Stimulated activated CD4-positive, alpha-beta T cell treated with anti-CD3 and anti-CD28 coated beads, Interleukin-2, amount 100 ng/mL, for 48 hours (primary cell): ENCODE measurements at regions not wholly inside any gene's neighbourhood (a gene's known extent, or its start where the extent isn't known, plus 50 kb on each side); places are given as distances from the start of the nearest gene placed in this dataset.
"Not testable (repeated sequence)": the region's sequence is repeated elsewhere in the genome, so short reads cannot be mapped to it uniquely, and the experiment has no call there.

Source experiments
- DNase-seq, 2 donors: peaks; one replicate each; pipeline ENCODE4 v3.0.0-alpha.2; 2020

DNA sequence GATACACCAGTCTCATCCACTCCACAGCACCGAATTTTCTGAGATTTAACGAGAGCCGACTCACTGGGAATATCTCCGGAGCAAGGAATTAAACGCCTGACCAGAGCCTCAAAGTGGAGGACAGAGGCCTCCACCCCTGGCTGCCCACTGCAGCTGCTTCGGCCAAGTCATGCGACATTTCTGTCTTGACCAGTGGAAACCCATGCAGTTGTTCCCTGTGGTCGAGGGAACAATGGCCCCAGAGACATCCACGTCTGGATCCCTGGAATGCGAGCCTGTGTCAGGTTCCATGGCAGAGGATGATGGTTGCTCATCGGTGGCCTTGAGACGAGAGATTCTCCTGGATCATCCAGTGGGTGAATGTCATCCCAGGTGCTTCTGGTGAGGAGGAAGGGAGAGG is 65.7 kb upstream of the INSIG1 start:
- DNase-seq, result no peak

DNA sequence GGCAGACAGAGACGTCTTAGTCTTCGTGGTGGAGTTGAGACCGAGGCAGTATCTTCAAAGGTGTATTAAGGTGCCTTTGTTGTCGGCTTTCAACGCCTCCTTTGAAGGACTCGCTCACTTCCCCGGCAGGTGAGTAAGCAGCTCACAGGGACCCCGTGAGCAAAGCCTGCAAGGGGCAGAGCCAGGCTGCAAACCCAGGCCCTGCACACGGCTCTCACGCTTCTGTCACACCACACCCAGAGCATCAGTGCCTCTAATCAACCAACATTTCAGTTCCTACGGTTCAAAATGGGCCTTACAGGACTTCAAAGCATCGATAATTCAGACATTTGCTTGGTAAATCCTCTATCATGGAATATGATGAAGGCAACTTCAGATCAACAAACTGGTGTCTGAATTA is 64.8 kb upstream of the INSIG1 start:
- no peak for DNase-seq

DNA sequence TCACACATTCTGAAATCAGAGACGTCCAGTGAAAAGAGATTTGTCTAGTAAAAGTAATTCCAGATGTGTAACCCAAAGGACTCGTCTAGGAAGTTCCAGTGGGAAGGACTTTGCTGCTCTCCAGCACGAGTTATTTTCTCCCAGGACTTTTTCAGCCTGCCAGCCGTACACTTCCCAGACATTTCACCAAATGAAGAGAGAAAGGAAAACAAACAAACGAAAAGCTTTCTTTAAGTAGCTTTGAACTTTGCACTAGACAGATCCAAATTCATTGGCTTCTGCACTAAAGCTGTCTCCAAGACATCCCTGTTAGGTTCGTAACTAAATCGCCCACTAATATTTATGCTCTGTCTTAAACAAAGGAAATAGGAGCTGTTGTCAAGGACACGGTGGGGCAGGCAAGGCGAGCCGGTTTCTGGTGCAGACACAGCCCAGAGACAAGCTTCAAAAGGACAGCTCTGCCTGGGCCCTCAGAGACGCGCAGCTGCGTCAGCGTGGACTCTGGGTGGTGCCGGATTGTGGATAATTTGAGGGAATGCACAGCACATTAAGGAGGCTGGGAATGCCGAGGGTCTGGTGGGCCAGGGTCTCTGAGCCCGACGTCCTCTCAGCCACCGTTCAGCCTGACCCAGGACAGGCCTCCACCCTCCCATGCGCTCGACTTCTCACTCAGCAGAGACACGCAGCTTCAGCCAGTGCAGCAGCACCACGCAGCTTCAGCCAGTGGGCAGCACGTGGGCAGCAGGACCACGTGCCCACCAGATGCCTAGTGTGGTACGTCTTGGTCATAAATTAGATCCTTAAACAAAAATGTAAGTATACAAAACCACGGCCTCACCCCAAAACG is 64.1 kb upstream of the INSIG1 start:
- no peak for DNase-seq

DNA sequence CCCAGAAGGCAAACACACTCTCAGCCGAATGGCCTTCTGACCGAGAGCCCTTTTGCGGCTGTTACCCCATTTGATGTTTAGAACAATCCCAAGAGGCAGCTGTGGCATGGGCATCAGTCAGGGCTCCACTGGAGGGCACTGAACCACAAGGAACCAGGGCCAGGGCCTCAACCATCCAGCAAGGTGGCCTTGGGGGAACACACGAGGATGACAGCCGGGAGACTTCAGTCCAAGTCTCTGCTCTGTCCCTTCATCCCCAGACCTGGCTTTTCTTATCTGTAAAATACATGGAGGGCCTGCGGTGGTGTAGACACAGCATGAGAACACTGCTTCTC is 63.6 kb upstream of the INSIG1 start:
- DNase-seq, result no peak

DNA sequence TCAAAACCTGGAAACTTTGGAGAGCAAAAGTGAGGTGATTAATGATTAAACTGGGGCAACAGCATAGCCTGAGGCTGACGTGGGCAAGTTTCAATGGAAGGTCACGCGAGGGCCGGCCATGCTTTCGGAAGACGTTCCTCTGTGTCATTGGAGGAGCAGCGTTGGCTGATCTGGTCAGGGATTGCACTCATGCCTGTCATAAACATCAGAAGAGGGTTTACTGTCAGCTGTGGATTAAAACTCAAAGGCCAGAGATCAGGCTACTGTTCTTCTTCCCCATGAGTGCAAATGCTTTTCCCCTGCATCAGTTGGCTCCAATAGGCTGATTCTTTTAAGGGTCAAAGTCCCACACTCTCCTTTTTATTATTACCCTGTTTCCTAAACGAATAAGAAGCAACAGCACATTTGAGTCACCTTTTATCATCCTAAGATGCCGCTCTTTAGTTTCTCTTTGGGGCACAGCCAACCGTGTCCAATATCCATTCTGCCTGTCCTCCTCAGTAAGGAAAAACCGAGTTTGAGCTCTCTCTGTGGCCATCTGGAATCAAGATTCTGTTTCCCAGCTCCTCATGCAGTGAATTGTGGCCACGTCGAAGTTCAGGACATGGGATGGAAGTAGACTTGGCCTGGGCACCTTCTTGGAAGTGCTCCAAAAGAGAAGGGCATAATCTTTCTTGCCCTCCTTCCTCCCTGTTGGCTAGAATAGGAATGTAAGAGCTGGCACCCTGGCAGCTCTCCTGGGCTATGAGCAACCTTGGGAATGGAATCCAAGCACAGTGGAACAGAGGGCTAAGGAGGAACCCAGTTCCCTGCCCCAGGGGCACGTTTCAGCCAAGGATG is 62.5 kb upstream of the INSIG1 start:
- no peak for DNase-seq

DNA sequence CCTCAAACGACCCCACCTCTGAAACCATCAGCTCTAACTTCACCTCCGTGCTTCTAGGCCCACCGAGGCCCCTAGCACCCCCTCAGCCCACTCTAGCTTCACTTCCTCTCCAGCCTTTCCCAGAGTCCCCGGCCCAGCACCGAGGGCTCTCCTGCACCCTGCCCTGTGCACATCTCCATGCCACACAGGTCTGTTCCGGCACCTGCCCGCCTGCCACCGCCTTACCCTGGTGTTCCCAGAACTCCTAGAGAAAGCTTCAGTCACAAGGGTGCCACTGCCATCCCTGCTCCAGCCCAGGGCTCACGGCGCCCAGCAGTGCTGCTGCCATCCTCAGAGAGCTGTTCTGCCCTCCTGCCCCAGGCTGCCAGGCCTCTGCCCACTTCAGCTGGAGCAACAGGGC is 61.3 kb upstream of the INSIG1 start:
- DNase-seq, result no peak

DNA sequence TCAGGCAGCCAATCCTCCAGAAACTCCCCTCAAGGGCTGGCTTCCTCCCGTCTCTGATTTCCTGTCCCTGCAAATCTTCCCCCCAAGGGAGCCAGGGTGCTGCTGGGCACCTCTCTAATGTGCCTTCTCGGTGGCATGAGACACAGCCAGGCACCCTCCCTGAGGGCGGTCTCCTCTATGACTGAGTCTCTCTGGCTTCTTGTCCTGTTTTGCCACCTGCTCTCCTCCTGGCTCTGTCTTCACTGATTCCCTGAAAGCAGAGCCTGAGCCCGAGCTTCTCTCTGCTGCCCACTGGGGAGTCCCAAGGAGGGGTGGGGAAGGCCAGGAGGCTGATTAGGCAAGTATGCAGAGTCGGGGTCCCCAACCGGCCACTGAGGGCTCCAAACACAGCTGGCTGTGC is 60.4 kb upstream of the INSIG1 start:
- DNase-seq, result no peak

DNA sequence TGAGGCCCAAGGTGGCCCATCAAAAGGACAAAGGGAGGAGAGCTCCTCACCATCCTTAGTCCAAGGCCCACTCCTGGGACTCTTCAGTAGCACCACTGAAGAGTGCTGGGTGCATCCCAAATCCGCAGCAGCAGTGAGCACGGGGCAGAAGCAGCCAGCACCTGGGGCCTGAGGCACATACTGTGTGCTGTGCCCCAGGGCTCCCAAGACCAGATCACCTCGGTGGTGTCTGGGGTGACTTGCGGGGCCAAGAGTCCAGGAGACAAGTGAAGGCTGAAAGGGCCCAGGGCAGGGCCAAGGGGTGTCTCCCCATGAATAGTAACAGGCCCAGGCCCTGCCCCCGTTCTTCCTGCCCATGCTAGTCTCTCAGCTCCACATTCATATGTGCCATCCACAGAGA is 59.9 kb upstream of the INSIG1 start:
- no peak for DNase-seq

DNA sequence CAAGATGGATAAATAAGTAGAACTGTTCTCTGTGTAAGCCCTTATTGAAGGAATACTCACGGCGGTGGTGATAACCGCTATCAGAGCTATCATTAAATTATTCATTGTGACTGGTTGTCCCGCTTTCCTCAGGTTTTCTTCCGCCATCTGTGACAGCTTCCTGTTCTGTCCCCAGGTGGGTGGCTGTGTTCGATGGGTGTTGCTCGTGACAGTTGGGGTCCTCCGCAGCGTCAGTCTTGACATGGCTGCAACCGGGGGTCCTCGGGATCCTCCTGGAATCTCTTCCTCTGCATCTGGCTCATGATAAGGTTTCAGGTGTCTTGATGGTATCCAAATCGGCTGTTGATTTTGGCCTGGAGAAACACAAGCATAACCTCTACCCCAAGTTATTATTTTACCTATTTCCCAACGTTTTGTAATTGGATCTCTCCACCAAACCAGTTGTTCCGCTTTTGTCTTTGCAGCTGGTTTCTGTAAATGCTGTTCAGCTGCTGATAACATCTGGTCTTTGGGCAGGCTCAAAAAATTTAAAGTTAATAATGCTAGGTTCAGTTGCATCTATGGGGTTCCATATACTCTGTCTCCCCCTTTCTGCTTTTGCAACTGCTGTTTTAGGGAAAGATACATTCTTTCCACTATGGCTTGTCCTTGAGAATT is 58.1 kb upstream of the INSIG1 start:
- DNase-seq, result not testable (repeated sequence)

DNA sequence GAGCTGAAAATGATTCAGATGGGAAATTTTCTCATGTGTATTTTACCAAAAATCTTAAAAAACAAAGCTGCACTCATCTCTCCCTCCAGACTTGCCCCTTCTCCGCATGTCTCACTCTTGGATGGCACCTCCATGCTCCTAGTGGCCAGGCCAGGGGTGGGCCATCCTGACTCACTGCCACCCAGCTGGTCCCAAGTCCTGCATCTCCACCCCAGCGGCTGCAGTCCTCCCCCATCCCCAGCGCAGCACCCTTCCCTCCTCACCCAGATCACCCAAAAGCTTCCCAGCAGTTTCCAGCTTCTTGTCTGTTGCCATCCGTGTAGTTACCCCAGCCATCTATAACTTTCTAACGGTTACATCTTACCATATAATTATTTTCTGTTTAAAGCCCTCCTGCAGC is 53.0 kb upstream of the INSIG1 start:
- DNase-seq, result no peak

DNA sequence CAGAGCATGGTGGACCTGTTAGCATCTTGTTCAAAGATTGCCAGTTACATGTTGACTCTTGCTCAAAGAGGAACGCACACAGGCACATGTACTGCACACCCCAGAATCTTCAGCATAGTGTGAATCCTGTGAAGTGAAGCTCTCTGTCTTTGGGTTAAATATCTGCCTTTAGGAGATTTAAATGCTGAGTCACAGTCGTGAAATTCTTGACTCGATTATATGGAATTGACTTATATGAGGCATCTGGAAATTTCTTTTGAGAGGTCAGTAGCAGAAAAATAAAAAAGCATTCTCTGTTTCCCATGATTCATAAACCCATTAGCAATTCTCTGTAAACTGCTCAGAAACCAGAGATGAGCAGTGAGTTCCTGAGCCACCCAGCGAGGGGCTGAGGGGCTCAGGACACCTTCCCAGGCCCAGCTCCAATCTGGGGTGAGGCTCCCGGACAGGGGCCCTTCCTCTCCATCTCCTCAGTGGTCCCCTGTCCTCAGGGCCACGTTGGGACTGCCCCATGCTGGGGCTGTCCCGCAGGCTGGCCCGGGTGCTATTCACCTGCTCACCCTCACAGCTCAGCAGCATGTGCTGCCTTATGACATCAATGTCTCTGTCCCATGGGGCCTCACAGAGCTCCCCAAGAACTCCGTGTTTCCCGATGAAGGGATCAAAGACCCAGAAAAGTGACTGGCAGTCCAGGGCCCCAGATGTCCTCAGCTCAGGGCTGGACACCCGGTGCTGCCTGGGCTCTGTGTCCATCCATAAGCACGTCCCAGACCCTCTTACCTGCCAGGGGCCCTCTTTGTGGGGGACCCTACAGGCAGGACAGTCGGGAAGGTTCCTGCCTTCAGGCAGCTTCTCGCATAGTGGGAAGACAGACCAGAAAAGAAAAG is 50.0 kb upstream of the INSIG1 start:
- DNase-seq, result no peak
